SK-N-MC (cell line): ENCODE measurements at regions not wholly inside any gene's neighbourhood (a gene's known extent, or its start where the extent isn't known, plus 50 kb on each side); places are given as distances from the start of the nearest gene placed in this dataset.

Experiments used
- EZH2 ChIP-seq: fragments of 200-600 bp; sonication (generic); IDR thresholded peaks from one replicate; pipeline ENCODE4 v1.6.1; 2017; ENCODE audit warnings: antibody characterized with exemption
- POLR2AphosphoS5 ChIP-seq: IDR thresholded peaks from 2 replicates; pipeline ENCODE4 v1.6.1; 2012; ENCODE audit warnings: mild to moderate bottlenecking, low read depth, low read length, borderline replicate concordance

- TF ChIP-seq POLR2AphosphoS5 (no peak), EZH2 (no peak)
Observed at GRCh38 chr11:4191031-4191571, 96.5 kb downstream of the RRM1 start.
